NCI-H524 treated with DMSO at 0.1 percent for 48 hours (cell line): ENCODE measurements at regions not wholly inside any gene's neighbourhood (a gene's known extent, or its start where the extent isn't known, plus 50 kb on each side); places are given as distances from the start of the nearest gene placed in this dataset.

Experiments used
- DNase-seq: peaks from one replicate; lab custom pipeline; 2025; lab: John Stamatoyannopoulos, UW

DNA sequence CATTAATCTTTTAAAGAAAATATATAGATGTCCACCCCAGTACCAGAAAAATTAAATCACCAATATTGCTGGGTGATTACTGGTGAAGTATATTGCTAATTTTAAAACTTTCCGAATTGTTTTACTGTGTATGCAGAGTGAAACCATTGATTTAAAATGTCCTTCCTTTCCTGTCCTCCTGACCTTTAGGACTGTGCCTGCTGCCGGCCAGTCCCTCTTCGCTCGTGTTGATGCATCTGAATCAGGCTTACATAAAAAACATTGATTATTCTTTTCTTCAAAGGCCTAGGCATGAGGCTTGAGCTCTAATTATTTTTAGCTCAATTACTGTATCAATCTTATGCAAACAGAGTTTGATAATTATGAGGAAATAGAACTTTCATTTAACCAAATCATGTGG, 1128.1 kb downstream of the BRINP3 start:
- no peak for DNase-seq

DNA sequence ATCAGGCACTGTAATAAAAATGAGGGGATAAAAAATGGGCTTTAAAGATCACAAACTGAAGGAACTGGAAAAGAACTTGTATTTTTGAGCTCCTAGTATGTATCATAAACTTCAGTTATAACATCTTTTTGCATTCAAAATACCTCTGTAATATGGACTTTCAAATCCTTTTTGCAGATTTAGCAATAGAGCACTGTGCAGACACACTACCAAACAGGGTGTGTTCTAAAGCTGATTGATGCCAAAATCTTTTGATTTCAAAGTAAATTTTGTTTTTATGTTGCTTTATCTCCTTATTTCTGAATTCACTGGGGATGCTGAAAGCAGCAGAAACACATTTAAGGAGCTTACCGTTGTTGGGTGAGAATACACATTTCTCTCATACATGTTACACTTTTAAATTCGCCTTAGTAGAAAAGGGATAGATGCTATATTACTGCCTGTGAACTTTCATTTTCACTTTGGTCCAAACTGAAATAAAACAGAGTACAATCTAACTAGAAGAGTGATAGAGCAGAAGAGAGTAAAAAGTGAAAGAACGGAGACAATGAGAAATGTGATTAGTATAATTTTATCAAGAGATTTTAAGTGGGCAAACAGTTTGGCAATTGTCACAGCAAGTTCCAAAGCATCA, 1126.6 kb downstream of the BRINP3 start:
- no peak for DNase-seq

DNA sequence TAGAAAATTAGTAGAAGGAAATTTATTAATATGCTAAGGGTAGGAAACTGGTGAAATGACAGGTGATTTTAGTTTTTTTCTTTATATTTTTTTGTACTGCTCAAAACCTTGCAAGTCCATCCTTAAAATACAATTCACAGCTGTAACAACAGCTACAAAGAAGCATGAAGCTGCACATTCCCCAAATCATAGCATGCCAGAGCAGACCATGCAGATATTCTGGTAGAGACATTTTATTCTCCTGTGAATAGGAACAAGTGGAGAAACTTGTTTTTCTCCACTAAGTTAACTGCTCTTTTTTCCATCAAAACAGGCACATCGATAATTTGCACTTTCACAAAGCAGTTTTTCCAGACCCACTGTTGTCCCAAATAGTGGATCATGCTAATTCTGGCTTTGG, 1125.7 kb downstream of the BRINP3 start:
- no peak for DNase-seq

DNA sequence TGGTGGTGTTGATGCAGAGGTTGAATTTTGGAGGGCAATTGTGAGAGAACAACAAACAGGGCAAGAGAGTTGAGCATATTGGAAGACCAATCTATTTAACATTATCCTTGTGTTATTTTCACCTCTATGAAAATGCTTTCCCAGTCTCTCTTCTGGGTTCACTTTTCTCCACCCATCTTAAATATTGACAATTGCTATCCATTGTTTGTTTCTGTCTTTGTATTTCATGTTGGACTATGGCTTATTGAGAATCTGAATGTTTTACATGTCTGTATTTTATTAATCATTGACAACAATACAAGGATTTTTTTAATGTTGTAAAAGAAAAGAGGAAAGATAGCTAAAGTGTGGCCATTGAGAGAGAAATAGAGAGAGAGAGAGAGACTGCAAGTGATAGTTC, 1121.5 kb downstream of the BRINP3 start:
- DNase-seq: no peak

DNA sequence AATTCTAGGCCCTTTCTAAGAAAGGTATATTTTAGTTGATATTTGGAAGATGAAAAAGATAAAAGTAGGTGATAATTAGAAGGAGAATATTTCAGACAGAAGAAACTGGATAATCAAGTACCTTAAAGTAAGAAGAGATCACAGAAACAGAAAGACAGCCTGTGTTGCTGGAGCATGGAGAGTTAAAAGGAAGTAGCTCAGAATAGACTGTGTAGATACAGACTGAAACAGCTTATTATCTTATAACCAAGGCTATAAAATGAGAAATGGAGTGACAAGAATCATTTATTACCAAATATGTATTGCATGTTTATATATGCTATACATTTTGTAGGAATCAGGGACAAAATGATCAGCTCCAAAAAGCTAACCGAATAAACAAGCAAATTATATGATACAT, 1120.3 kb downstream of the BRINP3 start:
- DNase-seq: no peak

DNA sequence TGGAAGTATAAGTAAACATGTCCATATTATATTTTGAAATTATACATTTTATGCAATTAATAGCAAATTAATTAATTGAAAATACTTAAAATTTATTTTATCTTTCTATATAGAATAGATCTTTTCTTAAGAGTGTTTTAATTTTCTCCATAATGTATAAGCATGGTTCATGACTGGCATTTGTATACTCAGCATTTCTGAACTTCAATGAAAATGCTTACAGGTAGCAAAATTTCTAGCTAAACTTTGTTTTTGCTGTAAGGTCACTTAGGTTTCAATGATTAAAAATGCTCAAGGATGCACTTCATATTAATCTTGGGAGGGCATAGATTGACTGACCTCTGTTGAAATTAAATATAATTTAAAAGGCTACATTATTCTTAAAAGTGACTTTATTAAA, 1108.1 kb downstream of the BRINP3 start:
- no peak for DNase-seq

DNA sequence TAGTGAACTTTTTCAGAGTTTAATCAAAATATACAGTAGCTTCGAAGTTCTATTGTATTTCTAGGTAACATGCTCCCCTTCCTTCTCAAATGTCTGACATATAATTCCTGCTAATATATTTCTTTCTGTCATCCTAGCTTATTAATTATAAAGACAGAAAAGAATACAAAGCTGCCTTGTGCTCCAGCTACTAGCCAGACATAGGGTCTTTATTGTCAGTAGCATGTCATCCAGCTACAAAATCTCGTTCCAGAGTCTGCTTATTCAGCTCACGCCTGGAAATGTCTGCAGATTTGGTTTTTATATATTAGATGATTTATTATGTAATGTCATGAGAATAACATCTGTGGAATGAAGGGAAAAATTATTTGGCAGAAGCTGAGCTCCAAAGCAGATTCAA, 1102.8 kb downstream of the BRINP3 start:
- DNase-seq: no peak

DNA sequence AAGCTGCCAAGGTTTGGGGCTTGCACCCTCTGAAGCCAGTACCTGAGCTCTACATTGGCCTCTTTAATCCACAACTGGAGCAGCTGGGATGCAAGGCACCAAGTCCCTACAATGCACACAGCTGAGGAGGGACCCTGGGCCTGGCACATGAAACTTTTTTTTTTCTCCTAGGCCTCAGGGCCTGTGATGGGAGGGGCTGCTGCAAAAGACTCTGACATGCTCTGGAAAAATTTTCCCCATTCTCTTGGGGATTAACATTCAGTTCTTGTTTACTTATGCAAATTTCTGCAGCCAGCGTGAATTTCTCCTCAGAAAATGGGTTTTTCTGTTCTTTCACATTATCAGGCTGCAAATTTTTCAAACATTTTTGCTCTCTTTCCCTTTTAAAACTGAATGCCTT, 1072.2 kb downstream of the BRINP3 start:
- DNase-seq: no peak

DNA sequence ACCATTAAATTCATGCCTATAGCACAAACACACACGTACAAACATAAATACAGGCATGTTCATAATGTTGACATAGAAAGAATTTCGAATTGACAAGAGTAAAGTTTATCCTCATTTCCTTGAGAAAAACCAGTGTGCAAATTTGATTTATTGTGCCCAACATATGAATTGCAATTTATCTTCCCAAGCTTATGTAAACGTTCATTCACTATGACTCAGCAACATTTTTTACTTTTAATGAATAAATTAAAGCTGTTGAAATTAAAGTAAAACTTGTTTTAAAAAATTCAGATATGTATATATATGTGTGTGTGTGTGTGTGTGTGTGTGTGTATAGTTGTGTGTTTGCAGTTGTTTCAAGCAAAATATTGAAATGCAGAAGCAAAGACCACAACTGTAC, 1067.9 kb downstream of the BRINP3 start:
- DNase-seq: no peak

DNA sequence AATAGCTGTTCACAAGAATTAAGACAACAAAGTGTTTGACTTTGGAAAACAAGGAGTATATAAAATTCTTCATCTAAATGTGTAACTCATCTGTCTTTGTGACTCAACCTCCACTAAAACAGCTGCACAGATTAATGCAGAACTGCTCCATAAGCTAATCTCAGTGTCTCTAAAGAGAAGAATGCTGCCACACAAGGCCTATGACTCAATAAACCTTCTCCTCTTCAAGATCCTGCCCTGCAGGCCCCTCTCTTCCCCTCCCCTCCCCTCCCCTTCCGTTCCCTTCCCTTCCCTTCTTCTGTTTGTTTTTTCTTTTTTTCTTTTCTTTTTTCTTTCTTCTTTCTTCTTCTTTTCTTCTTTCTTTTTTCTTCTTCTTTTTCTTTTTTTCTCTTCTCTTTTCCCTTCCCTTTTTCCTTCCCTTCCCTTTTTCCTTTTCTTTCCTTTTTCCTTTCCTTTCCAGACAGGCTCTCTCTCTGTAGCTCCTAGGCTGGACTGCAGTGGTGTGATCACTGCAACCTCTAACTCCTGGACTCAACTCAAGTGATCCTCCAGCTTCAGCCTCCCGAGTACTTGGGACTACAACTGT, 1052.8 kb downstream of the BRINP3 start:
- DNase-seq: no peak

DNA sequence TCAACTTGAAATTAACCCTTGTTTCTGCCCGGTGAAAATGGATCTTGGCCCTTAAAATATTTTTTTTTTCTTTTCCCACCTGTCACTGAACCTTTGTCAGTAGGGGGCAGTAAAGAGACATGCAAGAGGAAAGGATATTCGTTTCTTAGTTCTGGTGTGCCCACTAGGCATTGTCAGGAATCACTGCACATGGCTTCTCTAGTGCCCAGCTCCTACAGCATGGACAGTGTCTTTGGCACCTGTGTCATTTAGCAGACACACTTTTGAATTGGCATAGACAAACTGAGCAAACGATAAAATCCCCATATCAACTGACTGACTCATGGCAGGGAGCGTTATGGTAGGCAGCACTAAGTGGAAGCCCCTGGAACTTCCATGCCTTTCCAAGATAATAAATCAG, 1048.1 kb downstream of the BRINP3 start:
- DNase-seq: no peak

DNA sequence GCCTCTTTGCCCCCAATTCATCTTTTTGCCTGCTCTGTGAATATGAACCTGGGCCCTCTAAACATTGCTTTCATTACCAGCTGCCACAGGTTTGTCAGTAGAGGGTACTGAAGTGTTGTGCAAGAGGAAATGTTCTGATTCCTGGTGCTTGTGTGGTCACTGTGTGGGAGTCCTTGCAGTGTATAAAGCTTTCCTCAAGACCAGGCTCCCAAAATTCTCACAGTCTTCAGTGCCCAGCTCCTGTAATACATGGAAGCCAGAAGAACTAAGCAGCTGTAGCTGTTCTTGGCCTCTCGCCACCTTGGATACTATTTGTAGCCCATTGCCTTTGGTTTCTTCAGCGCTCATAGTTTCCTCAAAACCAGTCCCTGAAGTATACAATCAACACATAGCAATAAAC, 1046.2 kb downstream of the BRINP3 start:
- DNase-seq: no peak

DNA sequence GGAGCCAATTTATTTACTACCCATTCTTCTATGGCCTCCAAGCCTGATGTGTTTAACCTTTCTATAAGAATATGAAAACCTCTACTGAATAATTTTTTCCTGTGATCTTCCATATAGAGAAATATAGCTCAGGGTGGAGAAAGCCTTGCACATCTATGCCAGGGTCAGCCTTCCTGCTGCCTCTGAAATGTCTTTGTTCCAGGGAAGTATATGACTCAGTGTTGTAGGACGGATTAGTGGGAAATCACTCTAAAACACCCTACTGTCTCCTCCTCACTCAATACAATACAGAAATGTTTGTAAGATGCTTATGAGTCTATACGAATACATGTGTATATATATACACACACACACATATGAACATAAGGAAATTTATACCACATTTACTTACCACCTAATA, 1044.9 kb downstream of the BRINP3 start:
- no peak for DNase-seq

DNA sequence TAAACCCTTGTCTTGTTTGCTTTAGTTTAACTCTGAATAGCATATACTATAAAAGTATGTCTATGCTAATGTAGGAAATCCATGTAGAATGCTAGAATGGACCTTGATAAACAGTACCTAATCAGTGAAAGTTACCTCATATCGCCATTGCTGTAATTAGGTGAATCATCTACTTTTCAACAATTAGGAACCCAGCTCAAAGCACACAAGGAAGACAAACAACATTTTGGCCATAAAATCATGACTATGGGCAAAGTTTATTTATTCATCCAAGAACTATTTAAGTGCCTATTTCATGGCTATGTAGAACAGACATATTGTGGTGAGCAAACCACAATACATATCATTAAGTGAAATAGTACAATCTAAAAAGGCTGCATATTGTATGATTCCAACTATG, 1043.2 kb downstream of the BRINP3 start:
- DNase-seq: no peak

DNA sequence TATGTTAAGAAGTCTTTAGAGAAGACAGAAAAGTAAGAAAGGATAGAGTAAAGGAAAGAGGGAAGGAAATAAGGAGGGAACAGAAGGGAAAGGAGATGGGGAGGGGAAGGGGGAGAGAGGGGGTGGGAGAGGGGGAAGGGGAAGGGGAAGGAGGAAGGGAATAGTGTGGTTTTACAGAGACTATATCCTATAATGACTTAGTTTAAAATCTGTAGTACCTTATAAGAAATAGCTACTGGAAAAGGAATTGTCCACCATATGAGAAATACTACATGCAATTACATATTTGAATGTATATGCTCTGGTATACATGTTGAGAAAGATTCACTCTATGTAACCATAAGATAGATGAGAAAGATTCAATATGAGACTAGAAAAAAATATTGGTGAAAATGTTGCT, 1042.3 kb downstream of the BRINP3 start:
- DNase-seq: no peak

DNA sequence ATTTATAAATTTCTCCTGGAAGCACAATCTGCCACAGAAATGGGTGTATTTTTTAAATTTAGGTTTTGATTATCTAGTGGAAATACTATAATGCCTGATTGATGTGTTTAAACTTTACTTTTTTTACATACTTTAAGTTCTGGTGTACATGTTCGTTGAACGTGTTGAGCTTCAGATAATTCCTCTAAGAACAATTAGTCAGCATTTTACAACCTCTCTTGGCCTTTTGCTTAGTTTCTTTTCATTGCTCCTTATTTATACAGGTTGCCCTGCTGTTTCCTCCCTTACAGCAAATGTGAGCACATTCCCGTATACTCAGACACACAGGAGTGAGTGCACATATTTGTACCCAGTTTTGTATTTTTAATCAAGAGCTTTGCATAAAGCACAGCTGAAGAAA, 1038.9 kb downstream of the BRINP3 start:
- no peak for DNase-seq

DNA sequence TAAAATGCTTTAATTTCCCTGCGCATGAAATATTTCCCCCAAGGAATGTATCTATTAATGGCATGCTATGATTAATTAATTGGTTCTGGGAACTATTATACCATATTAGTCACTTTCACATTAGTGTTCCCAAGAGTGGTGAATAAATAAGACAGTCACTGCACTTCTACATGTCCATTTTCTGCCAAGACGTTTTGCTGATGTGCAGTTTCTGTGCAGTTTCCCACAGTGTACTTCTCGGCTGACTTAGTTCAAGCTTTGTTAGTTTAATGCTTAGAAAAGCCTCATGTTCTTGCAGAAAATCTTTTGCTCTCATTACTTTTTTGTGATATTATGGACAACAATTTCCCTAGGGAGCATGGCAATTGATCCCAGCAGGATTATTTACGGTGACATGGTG, 1014.5 kb downstream of the BRINP3 start:
- no peak for DNase-seq

DNA sequence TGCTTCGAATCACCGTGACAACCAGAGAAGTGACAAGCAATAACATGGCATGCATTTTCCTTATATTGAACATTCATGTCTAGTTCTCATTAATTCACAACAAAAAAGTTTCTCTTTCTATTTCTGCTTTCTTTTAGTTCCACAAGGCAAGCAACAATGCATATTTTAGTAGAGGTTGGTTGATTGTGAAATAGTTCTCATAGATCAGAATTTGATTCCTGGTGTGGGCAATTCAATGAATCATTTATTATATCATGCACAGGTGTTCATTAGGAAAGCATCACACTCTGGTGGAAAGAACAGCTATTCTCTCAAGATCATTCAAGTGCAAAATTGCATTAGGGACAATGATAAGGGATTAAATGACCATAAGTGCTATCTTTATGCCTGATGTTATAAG, 980.9 kb downstream of the BRINP3 start:
- DNase-seq: no peak

DNA sequence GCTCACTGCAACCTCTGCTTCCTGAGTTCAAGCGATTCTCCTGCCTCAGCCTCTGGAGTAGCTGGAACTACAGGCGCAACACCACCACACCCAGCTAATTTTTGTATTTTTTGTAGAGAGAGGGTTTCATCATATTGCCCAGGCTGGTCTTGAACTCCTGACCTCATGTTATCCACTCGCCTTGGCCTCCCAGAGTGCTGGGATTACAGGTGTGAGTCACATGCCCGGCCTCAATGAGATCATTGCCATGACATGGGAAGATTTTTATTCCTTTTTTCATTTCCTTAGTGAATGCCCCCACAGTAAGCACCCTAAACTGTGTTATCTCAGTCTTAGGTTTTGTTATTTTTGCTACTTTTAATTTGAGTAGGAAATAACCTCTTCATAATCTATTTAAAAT, 977.9 kb downstream of the BRINP3 start:
- DNase-seq: no peak

DNA sequence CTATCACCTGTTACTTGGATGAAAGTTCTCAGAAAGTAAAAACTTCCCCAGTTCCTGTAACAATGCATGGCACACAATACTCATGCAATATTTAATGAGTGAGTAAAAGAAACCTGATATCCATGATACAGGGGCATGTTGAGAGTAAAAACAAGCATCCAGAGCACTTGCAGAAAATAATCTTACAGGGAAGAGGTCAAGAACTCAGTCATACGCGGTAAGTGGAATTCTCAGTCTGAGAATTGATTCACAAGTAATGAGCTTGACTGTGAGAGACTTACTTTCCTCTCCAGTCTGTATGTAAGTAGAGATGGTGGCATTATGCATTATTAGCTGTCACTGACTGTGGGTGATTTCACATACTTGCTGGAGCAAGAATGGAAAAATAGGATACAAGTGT, 976.9 kb downstream of the BRINP3 start:
- DNase-seq: no peak

DNA sequence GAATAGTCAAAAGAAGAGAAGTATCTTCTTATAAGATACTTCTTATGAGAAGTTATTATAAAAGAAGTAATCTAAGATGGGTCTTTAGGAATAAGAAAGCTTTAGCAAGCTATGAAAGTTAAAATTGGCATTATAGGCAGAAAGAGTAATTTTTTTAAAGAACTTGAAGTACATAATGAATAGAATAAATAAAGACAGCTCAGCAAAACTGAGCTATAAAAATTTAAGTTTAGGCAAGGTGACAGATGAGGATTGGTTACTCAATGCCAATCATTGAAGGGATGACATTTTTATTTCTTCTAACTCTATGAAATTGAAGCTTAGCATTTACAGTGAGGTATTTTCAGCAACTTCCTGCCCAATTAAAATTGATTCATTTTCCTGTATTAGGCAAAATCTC, 966.8 kb downstream of the BRINP3 start:
- DNase-seq: no peak

DNA sequence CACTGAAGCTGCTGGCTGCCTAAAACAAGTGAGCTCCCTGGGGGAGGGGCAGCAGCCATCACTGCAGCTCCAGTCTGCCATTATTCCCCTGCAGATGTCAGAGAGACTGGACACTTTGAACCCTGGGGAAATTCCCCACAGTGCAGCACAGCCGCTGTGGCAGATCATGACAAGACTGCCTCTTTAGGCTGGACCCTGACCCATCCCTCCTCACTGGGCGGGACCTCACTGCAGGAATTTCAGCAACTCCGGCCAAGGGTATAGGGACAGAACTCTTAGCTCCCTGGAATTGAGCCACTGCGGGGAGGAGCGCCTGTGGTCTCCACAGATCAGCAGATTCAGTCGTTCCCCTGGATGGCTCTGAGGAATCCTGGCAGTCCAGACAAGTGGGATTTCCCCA, 964.6 kb downstream of the BRINP3 start:
- no peak for DNase-seq

DNA sequence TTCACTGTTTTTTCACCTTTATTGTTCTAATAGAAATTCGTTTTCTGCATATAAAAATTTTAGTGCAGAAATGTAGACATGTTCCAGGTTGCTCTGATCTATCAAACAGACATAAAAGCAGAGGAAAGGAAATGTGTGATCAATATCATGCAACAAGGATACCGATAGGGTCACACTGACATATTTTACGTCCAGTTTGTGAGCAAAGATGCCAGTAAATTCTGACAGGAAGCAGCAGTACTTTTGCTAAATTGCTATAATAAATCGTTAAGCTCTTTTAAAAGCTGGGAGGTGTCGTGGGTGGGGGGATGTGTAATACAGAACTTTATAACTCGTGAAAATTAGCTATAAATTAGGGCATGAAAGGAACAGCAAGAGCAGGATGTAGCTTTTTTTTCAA, 955.2 kb downstream of the BRINP3 start:
- DNase-seq: no peak

DNA sequence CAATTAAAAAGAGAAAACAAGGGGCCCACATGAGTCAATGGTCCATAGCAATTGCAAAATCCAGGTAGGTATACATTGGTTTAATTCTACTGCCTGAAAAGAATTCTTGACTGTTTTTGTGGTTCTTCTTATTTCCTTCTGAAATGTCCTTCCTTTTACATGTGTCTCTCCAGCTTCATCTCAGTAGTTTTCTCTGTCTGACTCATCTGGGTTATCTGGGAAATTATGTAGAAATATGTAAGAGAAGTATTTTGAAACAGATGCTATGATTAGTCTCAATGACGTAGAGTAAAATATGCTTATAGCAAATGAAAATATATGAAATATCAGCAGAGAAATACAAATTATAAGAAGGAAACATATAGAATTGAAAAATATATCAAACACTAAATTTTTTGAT, 953.2 kb downstream of the BRINP3 start:
- no peak for DNase-seq

DNA sequence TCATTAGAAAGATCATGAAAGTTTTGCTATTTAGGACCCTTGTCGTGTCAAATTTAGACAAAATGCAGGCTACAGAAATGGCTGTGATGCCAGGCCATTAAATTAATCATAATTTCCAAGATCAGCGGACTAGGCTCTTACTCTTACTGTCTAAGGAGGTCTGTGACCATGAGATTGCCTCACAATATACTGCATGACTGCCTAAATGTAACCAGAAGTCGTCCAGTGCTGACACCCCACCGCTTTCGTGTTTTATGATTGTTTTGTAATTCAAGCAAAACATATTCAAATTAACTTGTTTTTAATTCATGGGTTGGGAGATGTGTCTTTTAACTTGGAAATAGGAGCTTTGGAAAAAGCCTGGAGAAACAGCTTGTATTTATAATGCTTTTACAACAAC, 947.5 kb downstream of the BRINP3 start:
- no peak for DNase-seq
